ENCODE measurements at regions not wholly inside any gene's neighbourhood (a gene's known extent, or its start where the extent isn't known, plus 50 kb on each side); places are given as distances from the start of the nearest gene placed in this dataset.

DNA sequence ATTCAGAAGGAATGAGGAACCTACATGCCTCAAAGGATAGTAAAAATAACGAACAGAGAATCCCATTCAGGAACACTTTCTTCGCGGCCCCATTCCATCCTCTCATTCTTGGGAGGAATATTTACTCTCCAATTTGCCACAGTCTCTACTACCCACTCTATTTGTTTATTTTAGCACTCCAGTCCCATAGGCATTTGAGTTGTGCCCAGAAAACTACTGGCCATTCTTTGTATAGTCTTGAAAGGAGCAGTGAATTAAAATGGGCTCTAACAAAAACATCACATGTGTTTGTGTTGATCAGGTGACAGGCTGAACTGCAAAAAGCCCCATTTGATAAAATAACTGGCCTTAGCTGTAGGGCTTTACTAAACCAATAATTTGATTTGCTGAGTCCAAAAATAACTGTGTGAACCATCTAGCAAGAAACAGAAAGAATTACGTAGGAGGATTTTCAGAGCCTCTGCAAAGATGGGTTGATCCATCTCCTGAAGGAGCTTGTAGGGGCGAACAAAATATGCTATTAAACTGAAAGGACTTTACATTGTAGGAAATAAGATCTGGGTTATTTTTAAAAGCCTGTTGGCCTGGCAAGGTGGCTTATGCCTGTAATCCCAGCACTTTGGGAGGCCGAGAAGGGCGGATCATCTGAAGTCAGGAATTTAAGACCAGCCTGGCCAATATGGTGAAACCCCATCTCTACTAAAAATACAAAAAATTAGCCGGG, 142.3 kb upstream of the CPNE8 start:
- H3K27me3 ChIP-seq, result no peaks in the 10 kb centered on the region; the same call in 1 of the 2 replicates
- DNase-seq, result peak; percentile 40 to 73
- H3K9me3 ChIP-seq (replicated peaks), result no peaks in the 10 kb centered on the region
- H3K4me3 ChIP-seq, result peak overlapping the region; percentile 35
- peak overlapping the region; percentile 72 for H3K27ac ChIP-seq
- H3K4me1 ChIP-seq, result peaks cover 9% of the 10 kb centered on the region; the same call in 1 of the 2 replicates
- H3K36me3 ChIP-seq, result no peaks in the 10 kb centered on the region

DNA sequence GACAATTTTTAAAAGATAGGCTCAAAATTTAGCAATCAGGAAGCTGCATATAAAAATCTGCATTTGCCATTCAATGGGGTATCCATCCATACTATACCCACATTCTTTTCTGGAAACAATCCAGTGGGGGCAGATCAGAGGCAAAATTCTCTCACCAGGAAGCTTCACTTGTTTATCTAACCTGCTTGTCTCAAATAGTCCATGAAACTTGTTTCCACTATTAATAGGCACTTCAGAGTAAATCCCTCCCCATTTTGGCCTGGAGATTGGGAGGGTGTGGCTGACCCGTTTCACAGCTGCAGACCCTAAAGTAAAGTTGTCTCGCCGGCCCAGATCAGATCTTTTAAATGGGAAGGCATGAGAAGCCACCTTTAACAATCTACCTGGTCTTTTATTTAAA, 139.4 kb upstream of the CPNE8 start:
- H3K27ac ChIP-seq, result no peak overlapping the region
- H3K36me3 ChIP-seq, result no peaks in the 10 kb centered on the region
- H3K9me3 ChIP-seq (replicated peaks), result no peaks in the 10 kb centered on the region
- H3K4me1 ChIP-seq, result peaks cover 9% of the 10 kb centered on the region; the same call in 1 of the 2 replicates
- peak in 1 of 2 experiments; percentile 24 for DNase-seq
- H3K4me3 ChIP-seq, result no peak overlapping the region
- no peaks in the 10 kb centered on the region for H3K27me3 ChIP-seq

DNA sequence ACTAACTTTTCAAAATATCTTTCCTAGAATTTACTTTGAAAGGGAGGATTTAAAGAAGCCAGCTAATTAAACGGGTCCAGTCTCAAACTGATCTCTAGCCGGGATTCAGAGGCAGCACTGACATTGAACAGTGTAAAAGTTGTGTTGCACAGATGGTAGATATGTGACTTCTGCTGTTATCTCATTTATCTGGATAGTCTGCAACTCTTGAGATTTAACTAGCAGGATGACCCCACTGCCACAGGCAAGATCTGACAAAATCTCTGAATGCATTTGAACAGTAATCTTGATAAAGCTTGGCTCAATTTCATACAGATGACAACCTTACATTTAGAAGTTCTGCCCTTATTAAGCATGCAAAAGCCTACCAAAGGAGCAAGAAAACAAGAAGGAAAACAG, 138.0 kb upstream of the CPNE8 start:
- H3K9me3 ChIP-seq (replicated peaks), result no peaks in the 10 kb centered on the region
- H3K36me3 ChIP-seq, result no peaks in the 10 kb centered on the region
- DNase-seq, result no peak
- no peaks in the 10 kb centered on the region for H3K27me3 ChIP-seq
- H3K4me1 ChIP-seq, result peaks cover 4% of the 10 kb centered on the region; the same call in 1 of the 2 replicates
- no peak overlapping the region for H3K4me3 ChIP-seq
- peak overlapping the region; percentile 18; the same call in 1 of the 2 replicates for H3K27ac ChIP-seq

- H3K27ac ChIP-seq, result no peak overlapping the region
- no peaks in the 10 kb centered on the region for H3K36me3 ChIP-seq
- peaks cover 3% of the 10 kb centered on the region; the same call in 1 of the 2 replicates for H3K4me1 ChIP-seq
- H3K4me3 ChIP-seq, result no peak overlapping the region
- H3K27me3 ChIP-seq, result no peaks in the 10 kb centered on the region
- no peak for DNase-seq
- no peaks in the 10 kb centered on the region for H3K9me3 ChIP-seq (replicated peaks)
These were observed 134.9 kb upstream of the CPNE8 start for GRCh38 chr12:39040275-39040674.

DNA sequence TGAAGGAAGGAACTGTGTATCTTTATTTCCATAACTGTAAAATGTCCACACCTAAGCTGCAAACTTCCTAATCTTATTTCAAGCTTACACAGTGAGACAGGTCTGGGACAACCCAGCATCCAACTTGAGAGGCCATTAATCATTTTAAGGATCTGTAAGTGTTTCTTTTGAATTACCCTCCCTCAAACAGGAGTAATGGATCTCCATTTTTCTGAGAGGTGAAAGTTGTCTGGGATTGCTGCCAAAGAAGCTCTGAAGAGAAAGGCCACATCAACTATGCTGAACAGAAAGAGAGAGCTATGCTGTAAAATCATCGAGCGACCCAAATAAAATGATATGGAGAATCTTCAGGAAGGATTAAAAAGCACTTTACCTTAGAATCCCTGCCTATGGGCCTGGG, 131.7 kb upstream of the CPNE8 start:
- no peak for DNase-seq
- no peaks in the 10 kb centered on the region for H3K27me3 ChIP-seq
- H3K27ac ChIP-seq, result no peak overlapping the region
- no peak overlapping the region for H3K4me3 ChIP-seq
- no peaks in the 10 kb centered on the region for H3K4me1 ChIP-seq
- H3K36me3 ChIP-seq, result no peaks in the 10 kb centered on the region
- H3K9me3 ChIP-seq (replicated peaks), result no peaks in the 10 kb centered on the region; the same call in 1 of the 2 replicates

DNA sequence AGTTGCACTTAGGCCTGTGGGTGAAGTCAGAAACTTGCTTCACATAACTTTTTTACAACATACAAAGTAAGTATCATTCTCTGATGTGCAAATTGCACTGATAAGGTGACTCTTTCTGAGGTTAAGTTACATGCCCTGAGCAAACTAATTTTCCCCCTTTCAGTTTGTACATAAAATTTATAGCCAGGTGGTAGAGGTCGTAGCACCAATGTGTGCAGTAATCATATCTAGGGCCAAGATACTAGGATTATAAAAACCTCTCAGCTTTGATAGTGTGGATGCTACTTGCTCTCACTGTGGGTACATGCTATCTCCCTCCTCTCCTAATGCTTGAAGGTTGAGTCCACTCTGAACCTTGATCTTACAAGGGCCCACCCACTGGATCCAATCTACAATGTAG, 130.7 kb upstream of the CPNE8 start:
- DNase-seq, result no peak

DNA sequence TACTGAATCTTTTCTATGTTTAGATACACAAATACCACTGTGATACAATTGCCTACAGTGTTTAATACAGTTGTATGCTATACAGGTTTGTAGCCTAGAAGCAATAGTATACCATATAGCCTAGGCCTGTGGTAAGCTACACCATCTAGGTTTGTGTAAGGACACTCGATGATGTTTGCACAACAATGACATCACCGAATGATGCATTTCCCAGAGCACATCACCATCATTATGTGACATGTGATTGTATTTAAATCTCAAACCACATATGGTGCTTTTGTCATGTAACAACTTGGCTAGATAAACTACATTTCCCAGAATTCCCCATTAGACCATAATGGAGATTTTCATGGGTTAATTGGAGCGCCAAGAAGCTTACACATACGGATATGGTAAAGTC, 128.4 kb upstream of the CPNE8 start:
- no peaks in the 10 kb centered on the region for H3K27me3 ChIP-seq
- no peaks in the 10 kb centered on the region for H3K4me1 ChIP-seq
- H3K27ac ChIP-seq, result no peak overlapping the region
- H3K4me3 ChIP-seq, result no peak overlapping the region
- H3K36me3 ChIP-seq, result no peaks in the 10 kb centered on the region
- no peaks in the 10 kb centered on the region; the same call in 1 of the 2 replicates for H3K9me3 ChIP-seq (replicated peaks)
- DNase-seq, result no peak

More for the DNA sequence above, 130.7 kb upstream of the CPNE8 start:
- H3K36me3 ChIP-seq, result no peaks in the 10 kb centered on the region
- no peaks in the 10 kb centered on the region for H3K27me3 ChIP-seq
- H3K27ac ChIP-seq, result no peak overlapping the region
- H3K9me3 ChIP-seq (replicated peaks), result no peaks in the 10 kb centered on the region; the same call in 1 of the 2 replicates
- no peak overlapping the region for H3K4me3 ChIP-seq
- H3K4me1 ChIP-seq, result no peaks in the 10 kb centered on the region

DNA sequence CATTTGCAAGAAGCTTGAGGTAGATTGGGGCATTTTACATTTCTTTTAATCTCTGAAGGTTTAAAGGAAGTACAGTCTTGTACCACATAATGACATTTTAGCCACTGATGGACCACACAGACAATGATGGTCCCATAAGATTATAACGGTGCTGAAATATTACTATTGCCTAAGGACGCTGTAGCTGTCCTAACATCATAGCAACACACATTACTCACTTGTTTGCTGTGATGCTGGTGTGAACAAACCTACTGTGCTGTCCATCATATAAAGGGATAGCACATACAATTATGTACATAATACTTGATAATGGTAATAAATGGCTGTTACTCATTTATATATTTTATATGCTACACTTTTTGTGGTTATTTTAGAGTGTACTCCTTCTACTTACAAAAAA, 127.1 kb upstream of the CPNE8 start:
- Histone ChIP-seq H3K9me3 (replicated peaks) (no peaks in the 10 kb centered on the region; the same call in 1 of the 2 replicates), H3K36me3 (no peaks in the 10 kb centered on the region), H3K4me1 (no peaks in the 10 kb centered on the region), H3K27me3 (no peaks in the 10 kb centered on the region), H3K4me3 (no peak overlapping the region), H3K27ac (no peak overlapping the region)
- no peak for DNase-seq

- H3K9me3 ChIP-seq (replicated peaks), result no peaks in the 10 kb centered on the region; the same call in 1 of the 2 replicates
- DNase-seq, result no peak
- H3K36me3 ChIP-seq, result no peaks in the 10 kb centered on the region
- H3K4me1 ChIP-seq, result no peaks in the 10 kb centered on the region
- no peak overlapping the region for H3K27ac ChIP-seq
- no peak overlapping the region for H3K4me3 ChIP-seq
- no peaks in the 10 kb centered on the region for H3K27me3 ChIP-seq
These were observed 126.6 kb upstream of the CPNE8 start for GRCh38 chr12:39032034-39032433.

DNA sequence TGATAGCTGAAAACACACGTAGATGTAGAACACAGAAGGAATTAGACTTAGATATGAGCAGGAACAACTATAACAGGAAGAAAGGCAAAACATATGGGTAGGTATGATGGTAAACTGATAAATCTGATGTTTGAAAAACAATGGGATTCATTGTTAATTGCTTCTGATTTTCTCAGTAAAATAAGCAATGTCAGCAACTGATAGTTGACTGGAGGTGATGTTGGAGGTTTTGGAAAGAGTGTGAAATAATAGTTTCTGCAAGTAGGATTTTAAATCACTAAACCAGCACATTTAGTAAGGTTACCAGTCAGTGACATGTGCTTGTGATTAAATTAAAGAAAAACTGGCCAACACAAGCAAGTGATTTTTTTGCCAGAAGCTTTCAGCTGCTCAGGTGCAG, 123.0 kb upstream of the CPNE8 start:
- Histone ChIP-seq H3K27ac (no peak overlapping the region), H3K36me3 (no peaks in the 10 kb centered on the region), H3K9me3 (replicated peaks) (no peaks in the 10 kb centered on the region), H3K4me1 (no peaks in the 10 kb centered on the region), H3K4me3 (no peak overlapping the region), H3K27me3 (no peaks in the 10 kb centered on the region)
- DNase-seq, result no peak

DNA sequence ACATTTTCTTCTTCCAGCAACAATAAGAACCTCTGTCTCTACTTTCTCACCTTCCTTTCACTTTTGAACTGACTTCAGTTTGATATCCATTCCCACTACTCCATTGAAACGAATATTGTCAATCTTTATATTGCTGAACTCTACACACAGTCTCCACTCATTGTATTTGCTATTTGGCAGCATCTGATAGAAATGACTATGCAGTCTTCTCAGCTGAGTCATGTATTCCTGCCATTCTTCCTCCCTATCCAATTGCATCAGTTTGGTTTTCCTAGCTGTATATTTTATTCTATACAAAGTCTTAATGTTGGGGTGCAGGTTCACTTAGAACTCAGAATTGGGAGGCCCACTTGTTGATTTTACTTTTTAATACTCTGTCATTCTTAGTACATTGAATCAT, 107.5 kb upstream of the CPNE8 start:
- Histone ChIP-seq H3K4me1 (no peaks in the 10 kb centered on the region), H3K27me3 (no peaks in the 10 kb centered on the region), H3K9me3 (replicated peaks) (no peaks in the 10 kb centered on the region), H3K4me3 (no peak overlapping the region), H3K27ac (no peak overlapping the region), H3K36me3 (no peaks in the 10 kb centered on the region)
- no peak for DNase-seq

DNA sequence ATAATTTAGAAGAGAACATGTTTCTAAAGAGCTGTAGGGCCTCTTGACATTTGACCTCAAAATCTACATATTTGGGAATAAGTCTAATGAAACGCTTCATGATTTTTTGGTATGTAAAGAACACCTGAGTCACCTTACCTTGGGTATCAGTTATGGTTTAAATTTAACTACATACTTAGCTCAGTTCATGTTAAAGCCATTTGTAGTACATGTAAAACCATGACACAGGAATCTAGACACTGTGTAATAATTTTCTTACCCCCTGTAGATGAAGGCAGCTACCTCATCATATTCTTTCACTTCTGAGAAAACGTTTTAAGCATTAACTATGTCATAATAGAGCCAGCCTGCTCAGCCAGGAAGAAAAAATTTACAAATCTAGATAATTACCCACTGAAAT, 105.8 kb upstream of the CPNE8 start:
- Histone ChIP-seq H3K27ac (no peak overlapping the region), H3K9me3 (replicated peaks) (no peaks in the 10 kb centered on the region), H3K4me3 (no peak overlapping the region), H3K27me3 (no peaks in the 10 kb centered on the region), H3K36me3 (no peaks in the 10 kb centered on the region), H3K4me1 (no peaks in the 10 kb centered on the region)
- no peak for DNase-seq

GRCh38 chr12:39010406-39010805, 105.0 kb upstream of the CPNE8 start:
- no peaks in the 10 kb centered on the region for H3K4me1 ChIP-seq
- no peaks in the 10 kb centered on the region for H3K36me3 ChIP-seq
- no peaks in the 10 kb centered on the region for H3K27me3 ChIP-seq
- DNase-seq, result peak in 1 of 2 experiments; percentile 6
- H3K9me3 ChIP-seq (replicated peaks), result no peaks in the 10 kb centered on the region
- no peak overlapping the region for H3K27ac ChIP-seq
- H3K4me3 ChIP-seq, result no peak overlapping the region

GRCh38 chr12:39007619-39008018, 102.2 kb upstream of the CPNE8 start:
- Histone ChIP-seq H3K4me1 (no peaks in the 10 kb centered on the region), H3K27me3 (no peaks in the 10 kb centered on the region), H3K27ac (no peak overlapping the region), H3K36me3 (no peaks in the 10 kb centered on the region), H3K9me3 (replicated peaks) (no peaks in the 10 kb centered on the region), H3K4me3 (no peak overlapping the region)
- no peak for DNase-seq

GRCh38 chr12:39006286-39006685, 100.9 kb upstream of the CPNE8 start:
- Histone ChIP-seq H3K4me3 (no peak overlapping the region), H3K36me3 (no peaks in the 10 kb centered on the region), H3K27ac (no peak overlapping the region), H3K27me3 (no peaks in the 10 kb centered on the region), H3K4me1 (no peaks in the 10 kb centered on the region), H3K9me3 (replicated peaks) (no peaks in the 10 kb centered on the region)
- DNase-seq, result no peak

GRCh38 chr12:39005671-39006070, 100.3 kb upstream of the CPNE8 start:
- H3K27me3 ChIP-seq, result no peaks in the 10 kb centered on the region
- no peak for DNase-seq
- no peaks in the 10 kb centered on the region for H3K9me3 ChIP-seq (replicated peaks)
- H3K4me1 ChIP-seq, result no peaks in the 10 kb centered on the region
- no peak overlapping the region for H3K4me3 ChIP-seq
- H3K36me3 ChIP-seq, result no peaks in the 10 kb centered on the region
- H3K27ac ChIP-seq, result no peak overlapping the region
